GM12891 (cell line): ENCODE measurements at regions not wholly inside any gene's neighbourhood (a gene's known extent, or its start where the extent isn't known, plus 50 kb on each side); places are given as distances from the start of the nearest gene placed in this dataset.

Experiments used
- DNase-seq: peaks from one replicate; pipeline ENCODE4 v3.0.0; 2011; ENCODE audit warnings: low spot score; ENCODE audit not compliant: insufficient read length
- FAIRE-seq: peaks from 2 replicates; lab custom pipeline; 2011; peaks lifted over from hg19 to GRCh38; lab: Jason Lieb, UNC
- PAX5 ChIP-seq: IDR thresholded peaks from 2 replicates; pipeline ENCODE4 v1.6.1; 2011; ENCODE audit warnings: low read length, moderate library complexity, mild to moderate bottlenecking; ENCODE audit not compliant: insufficient read depth, severe bottlenecking
- POLR2A ChIP-seq: IDR thresholded peaks from 2 replicates; pipeline ENCODE4 v1.6.1; 2011; ENCODE audit warnings: low read depth, low read length, control low read depth
- POLR2AphosphoS5 ChIP-seq: IDR thresholded peaks from 2 replicates; pipeline ENCODE4 v1.6.1; 2011; ENCODE audit warnings: low read depth, low read length, control low read depth
- POU2F2 ChIP-seq: IDR thresholded peaks from 2 replicates; pipeline ENCODE4 v1.6.1; 2011; ENCODE audit warnings: low read depth, mild to moderate bottlenecking, control low read depth, low read length, moderate library complexity
- SPI1 ChIP-seq: IDR thresholded peaks from 2 replicates; pipeline ENCODE4 v1.6.1; 2011; ENCODE audit warnings: low read depth, low read length, control low read depth
- TAF1 ChIP-seq: IDR thresholded peaks from 2 replicates; pipeline ENCODE4 v1.6.1; 2011; ENCODE audit warnings: low read depth, low read length, control low read depth

GRCh38 chr12:25784669-25785068 is 173.8 kb upstream of the RASSF8 start:
- no peak for FAIRE-seq
- no peak for DNase-seq
- TF ChIP-seq POLR2A (no peak), PAX5 (no peak), POU2F2 (no peak), TAF1 (no peak), POLR2AphosphoS5 (no peak), SPI1 (no peak)

DNA sequence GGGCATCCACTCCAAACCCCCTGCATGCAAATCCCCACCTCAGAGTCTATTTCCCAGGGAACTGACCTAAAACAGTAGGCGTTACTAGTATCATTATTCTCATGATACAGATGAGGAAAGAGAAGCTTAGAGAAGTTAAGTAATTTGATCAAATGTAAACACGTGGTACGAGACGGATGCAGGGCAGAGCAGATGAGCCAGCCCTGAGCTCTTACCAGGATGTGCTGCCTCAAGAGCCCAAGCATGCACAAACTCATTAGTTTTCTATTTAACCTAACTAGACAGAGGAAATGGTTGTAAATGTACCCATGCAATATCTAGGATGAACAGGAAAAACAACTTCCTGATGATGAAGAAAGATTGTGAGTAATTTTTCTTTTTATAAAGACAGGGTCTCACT is 173.3 kb upstream of the RASSF8 start:
- TF ChIP-seq POLR2AphosphoS5 (no peak), POU2F2 (no peak), POLR2A (no peak), PAX5 (no peak), SPI1 (no peak), TAF1 (no peak)
- DNase-seq (no peak), FAIRE-seq (no peak)

GRCh38 chr12:25787701-25788100 is 170.8 kb upstream of the RASSF8 start:
- no peak for DNase-seq
- FAIRE-seq = no peak
- TF ChIP-seq TAF1 (no peak), SPI1 (no peak), POLR2A (no peak), PAX5 (no peak), POLR2AphosphoS5 (no peak), POU2F2 (no peak)

GRCh38 chr12:25788707-25789442 is 169.6 kb upstream of the RASSF8 start:
- FAIRE-seq = no peak
- TF ChIP-seq PAX5 = no peak
- TF ChIP-seq POLR2AphosphoS5 = no peak
- no peak for TF ChIP-seq POLR2A
- TF ChIP-seq POU2F2 = no peak
- TF ChIP-seq SPI1 = no peak
- TF ChIP-seq TAF1 = no peak
- no peak for DNase-seq

- no peak for DNase-seq
- no peak for TF ChIP-seq SPI1
- TF ChIP-seq POLR2A = no peak
- TF ChIP-seq POU2F2 = no peak
- no peak for TF ChIP-seq POLR2AphosphoS5
- TF ChIP-seq TAF1 = no peak
- no peak for TF ChIP-seq PAX5
- no peak for FAIRE-seq
Measured at GRCh38 chr12:25789541-25789944, 168.9 kb upstream of the RASSF8 start.

DNA sequence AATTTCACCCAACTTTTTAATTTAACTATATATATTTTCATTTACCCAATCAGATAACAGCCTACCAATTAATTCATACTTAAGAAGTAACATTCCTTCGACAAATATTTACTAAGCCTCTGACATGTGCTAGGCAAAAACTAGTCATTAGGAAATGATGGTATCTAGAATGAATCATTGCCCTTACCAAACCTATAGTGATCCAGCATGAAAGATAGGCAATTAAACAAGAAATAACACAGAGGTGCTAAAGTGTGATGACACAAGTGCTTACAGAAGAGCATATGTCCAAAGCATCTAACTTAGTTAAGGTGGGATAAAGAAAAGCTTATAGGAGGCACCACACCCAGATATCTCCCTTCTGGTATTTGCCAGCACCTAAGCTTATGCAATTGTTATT is 166.5 kb upstream of the RASSF8 start:
- DNase-seq (no peak), FAIRE-seq (no peak)
- TF ChIP-seq TAF1 (no peak), PAX5 (no peak), SPI1 (no peak)

GRCh38 chr12:25793196-25793595 is 165.3 kb upstream of the RASSF8 start:
- no peak for FAIRE-seq

DNA sequence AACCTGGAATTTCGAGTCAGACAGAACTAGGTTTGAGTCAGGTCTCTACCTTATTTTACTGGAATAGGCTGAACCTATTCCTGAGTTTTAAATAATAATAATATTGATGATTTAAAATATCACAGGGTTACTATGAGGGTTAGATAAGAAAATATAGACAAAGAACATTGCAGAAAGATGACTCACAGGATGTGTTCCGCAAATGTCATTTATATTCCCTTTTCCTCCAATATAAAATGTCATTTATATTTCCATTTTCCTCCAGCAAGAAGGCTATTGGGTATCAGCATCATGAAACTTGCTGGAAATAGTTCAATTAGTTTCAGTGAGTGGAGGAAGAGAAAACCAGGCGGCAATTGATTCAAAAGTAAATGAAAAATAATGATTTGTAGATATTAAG is 163.9 kb upstream of the RASSF8 start:
- FAIRE-seq (no peak), DNase-seq (no peak)
- TF ChIP-seq POLR2A = no peak
- no peak for TF ChIP-seq SPI1
- TF ChIP-seq PAX5 = no peak
- TF ChIP-seq POLR2AphosphoS5 = no peak

More at GRCh38 chr12:25793196-25793595, 165.3 kb upstream of the RASSF8 start:
- TF ChIP-seq SPI1 = no peak
- no peak for TF ChIP-seq POLR2AphosphoS5
- no peak for TF ChIP-seq PAX5
- TF ChIP-seq POU2F2 = no peak
- TF ChIP-seq TAF1 = no peak
- TF ChIP-seq POLR2A = no peak
- DNase-seq = no peak

DNA sequence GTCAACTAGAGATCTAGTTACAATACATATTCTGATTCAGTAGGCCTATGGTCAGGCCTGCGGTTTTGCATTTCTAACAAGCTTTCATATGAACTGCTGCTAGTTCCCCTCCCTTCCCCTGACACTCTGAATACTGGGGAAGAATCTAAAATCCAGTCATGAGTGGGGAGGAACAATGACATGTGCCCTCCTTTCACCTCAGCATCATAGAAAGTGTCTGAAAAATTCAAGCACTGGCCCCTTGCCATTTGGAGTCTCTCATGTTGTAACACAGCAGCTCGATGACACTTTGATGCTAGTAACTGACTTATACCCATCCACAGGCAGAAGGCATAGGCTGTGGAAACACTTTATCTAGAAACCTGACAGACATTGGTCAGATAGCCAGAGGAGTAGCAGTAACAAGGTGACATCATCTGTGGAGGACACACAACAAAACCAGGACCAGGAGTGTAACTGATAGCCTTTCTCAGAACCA is 161.9 kb upstream of the RASSF8 start:
- FAIRE-seq = no peak
- no peak for DNase-seq
- no peak for TF ChIP-seq POU2F2

DNA sequence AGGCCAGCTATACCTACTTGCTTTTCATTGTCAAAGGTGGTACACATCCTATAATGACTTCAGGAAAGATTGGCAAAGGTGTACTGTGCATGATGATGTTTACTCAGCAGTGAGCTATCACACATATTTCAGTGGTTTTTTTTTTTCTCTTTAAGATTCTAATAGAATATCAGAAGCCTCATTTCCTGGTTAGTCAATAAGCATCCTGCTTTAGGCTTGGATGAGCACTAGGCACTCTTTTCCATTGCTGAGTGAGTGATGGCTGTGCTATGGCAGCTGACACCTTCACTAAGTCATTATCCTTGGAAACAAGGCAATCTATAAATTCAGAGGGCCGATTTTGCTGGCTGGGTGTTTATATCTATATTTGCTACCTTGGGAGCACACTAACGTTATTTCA is 161.1 kb upstream of the RASSF8 start:
- no peak for FAIRE-seq
- no peak for TF ChIP-seq PAX5
- TF ChIP-seq TAF1 = no peak
- no peak for DNase-seq

- no peak for DNase-seq
- TF ChIP-seq POLR2AphosphoS5 (no peak), TAF1 (no peak), PAX5 (no peak), POU2F2 (no peak), POLR2A (no peak), SPI1 (no peak)
- FAIRE-seq = no peak
Measured at GRCh38 chr12:25797949-25798348, 160.5 kb upstream of the RASSF8 start.
